Skin epidermis (tissue), 12 donors: ENCODE measurements at regions not wholly inside any gene's neighbourhood (a gene's known extent, or its start where the extent isn't known, plus 50 kb on each side); places are given as distances from the start of the nearest gene placed in this dataset.

Experiments used
- H3K27ac ChIP-seq, 21 experiments: fragments of 200-600 bp; sonication (generic) in 11 of 21; one replicate each; pipeline ENCODE4 v1.5.0; 2020; ENCODE audit warnings: mild to moderate bottlenecking in 3 of 21, inconsistent platforms in 2 of 21, moderate library complexity in 2 of 21
- H3K4me3 ChIP-seq, 7 experiments: fragments of 200-600 bp; sonication (generic) in 2 of 7; one replicate each; pipeline ENCODE4 v1.5.0; 2020; ENCODE audit warnings: inconsistent platforms in 2 of 7, mild to moderate bottlenecking in 2 of 7, moderate library complexity in 1 of 7

- Histone ChIP-seq H3K27ac (no peak overlapping the region), H3K4me3 (no peak overlapping the region)
Measured at GRCh38 chr18:44497311-44497710, 183.4 kb upstream of the SETBP1 start.

GRCh38 chr18:44497757-44498490 is 182.8 kb upstream of the SETBP1 start:
- H3K27ac ChIP-seq = no peak overlapping the region
- H3K4me3 ChIP-seq = no peak overlapping the region

- Histone ChIP-seq H3K4me3 (no peak overlapping the region), H3K27ac (no peak overlapping the region)
Measured at GRCh38 chr18:44500808-44501610, 179.7 kb upstream of the SETBP1 start.

GRCh38 chr18:44502221-44502620 is 178.5 kb upstream of the SETBP1 start:
- no peak overlapping the region for H3K4me3 ChIP-seq
- H3K27ac ChIP-seq = no peak overlapping the region

DNA sequence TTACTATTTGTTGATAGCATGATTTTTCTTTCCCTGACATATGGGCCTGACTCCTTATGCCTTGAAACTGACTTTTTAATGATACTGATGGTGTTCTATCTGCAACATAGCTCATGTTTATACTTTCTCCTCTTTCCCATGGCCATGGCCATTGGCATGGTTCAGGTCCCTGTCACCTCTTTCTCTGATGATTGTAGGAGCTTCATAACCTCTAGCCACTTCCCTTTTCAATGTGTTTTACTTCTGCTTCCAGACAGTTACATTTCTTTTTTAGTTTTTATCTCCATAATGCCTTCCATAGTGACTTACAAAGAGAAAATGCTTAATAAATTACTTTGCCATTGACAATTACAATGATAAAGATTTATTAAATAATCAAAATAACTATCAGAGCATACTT is 177.9 kb upstream of the SETBP1 start:
- H3K4me3 ChIP-seq = no peak overlapping the region
- no peak overlapping the region for H3K27ac ChIP-seq

DNA sequence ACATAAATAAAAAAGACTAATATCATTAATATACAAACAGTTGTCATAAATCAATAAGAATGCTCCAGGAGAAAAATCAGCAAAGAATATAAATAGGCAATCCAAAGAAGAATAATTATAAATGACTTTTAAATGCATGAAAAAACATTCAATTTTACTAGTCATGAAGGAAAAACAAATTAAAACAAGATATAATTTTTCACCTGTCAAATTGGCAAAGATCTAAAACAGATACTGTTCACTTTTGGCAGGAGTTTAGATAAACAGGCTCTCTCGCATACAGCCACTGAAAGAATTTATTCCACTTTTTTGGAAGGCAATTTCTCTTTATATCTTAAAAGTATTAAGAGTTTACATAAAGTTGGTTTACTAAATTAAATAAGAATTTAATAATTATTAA is 176.8 kb upstream of the SETBP1 start:
- no peak overlapping the region for H3K27ac ChIP-seq
- H3K4me3 ChIP-seq = no peak overlapping the region

GRCh38 chr18:44507729-44508325 is 172.9 kb upstream of the SETBP1 start:
- Histone ChIP-seq H3K27ac (peak overlapping the region in 3 of 21 experiments; percentile 3 to 34 (median 27)), H3K4me3 (no peak overlapping the region)

DNA sequence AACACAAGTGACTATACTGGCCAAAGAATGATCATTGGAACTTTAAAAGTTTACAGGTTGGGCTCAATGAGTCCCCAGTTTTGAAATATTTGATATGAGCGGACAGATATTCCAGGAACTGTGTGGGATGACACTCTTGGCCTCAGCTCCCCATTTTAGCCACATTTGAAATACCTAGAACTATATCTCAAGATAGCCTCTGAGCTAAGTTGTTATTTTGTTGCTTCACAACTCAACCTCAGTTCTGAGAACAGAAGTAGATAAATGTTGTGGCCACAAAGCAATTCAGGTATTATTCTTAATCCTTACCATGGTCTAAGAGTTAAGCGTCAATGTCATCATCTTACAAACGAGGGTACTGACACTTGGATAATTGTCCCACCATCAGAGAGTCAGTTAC is 172.2 kb upstream of the SETBP1 start:
- H3K27ac ChIP-seq = peak overlapping the region in 4 of 21 experiments; percentile 3 to 34 (median 21)
- H3K4me3 ChIP-seq = no peak overlapping the region

DNA sequence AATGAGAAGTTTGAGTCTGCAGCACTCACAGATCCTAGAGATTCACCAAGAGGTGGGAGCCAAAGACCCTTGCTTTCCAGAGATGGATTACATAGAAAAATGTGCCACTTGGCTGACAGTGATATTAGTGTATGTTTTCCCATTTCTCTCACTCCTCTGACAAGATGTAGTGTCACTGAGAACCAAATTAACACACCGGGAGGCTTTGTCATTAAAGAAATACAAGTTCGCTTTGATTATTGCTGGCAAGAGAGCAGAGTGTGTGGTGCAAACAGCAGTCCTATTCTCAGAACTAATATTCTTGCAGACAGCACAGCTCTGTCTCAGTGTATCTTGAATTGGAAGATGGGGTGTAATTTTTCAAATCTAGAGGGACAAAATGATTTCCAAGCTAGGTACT is 171.6 kb upstream of the SETBP1 start:
- Histone ChIP-seq H3K27ac (no peak overlapping the region), H3K4me3 (no peak overlapping the region)

GRCh38 chr18:44510390-44510789 is 170.3 kb upstream of the SETBP1 start:
- no peak overlapping the region for H3K27ac ChIP-seq
- H3K4me3 ChIP-seq = no peak overlapping the region

GRCh38 chr18:44513233-44513632 is 167.5 kb upstream of the SETBP1 start:
- Histone ChIP-seq H3K27ac (no peak overlapping the region), H3K4me3 (no peak overlapping the region)

DNA sequence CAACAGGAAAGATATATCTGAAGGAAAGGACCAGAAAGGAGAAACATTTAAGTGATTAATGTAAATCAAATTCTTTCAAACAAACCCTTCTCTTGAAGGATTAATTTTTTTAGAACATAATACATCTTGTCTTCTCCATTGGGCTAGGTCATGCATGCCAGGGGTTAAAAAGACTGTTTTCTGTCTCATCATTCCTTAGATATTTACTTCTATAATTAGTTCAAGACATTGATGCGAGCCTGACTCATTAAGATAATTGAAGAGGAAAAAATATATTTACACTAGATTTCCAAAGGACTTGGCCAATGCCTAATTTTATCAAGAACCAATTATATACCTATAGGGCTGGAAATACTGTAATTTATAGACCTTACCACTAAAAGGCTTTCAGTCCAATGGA is 166.6 kb upstream of the SETBP1 start:
- H3K27ac ChIP-seq = no peak overlapping the region

DNA sequence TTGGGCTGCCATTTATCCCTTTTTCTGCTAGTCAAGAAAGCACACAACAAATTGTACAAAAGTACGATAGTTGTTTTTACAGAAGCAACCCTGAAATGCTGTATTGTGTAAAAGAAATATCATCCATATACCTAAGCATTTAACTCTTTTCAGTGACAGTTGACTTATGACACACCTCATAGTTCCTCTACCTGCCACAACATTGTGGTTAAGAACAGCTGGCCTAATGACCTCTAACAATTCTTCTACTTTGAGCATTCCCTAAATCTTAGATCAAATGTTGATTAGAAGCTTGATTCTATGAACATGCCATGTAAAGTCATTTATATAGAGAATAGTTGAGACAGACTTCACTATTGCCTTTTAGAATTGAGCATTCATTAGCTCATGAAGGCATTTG is 165.9 kb upstream of the SETBP1 start:
- H3K4me3 ChIP-seq = no peak overlapping the region
- H3K27ac ChIP-seq = no peak overlapping the region

More for the DNA sequence above, 166.6 kb upstream of the SETBP1 start:
- H3K4me3 ChIP-seq = no peak overlapping the region

GRCh38 chr18:44516450-44516849 is 164.2 kb upstream of the SETBP1 start:
- H3K27ac ChIP-seq = no peak overlapping the region
- H3K4me3 ChIP-seq = no peak overlapping the region

DNA sequence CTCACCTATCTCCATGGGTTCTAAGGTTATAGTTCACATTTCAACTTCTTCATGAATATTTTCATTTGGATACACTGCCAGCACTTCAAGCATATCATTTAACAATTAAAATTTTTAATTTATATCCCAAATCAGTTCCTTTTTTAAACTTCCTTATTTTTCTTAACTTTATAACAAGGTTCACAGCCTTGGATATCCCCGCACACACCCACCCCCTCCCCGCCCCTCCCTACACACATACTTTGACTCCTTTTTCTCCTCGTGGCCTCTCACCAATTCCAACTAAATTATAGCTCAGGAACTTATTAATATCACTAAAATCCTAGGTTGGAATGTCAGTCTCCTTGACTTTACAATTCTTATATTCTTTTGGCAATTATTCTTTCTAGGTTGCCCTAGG is 163.6 kb upstream of the SETBP1 start:
- Histone ChIP-seq H3K4me3 (no peak overlapping the region), H3K27ac (no peak overlapping the region)

- H3K4me3 ChIP-seq = no peak overlapping the region
- H3K27ac ChIP-seq = peak overlapping the region in 1 of 21 experiments; percentile 5
Measured at GRCh38 chr18:44518091-44518615, 162.5 kb upstream of the SETBP1 start.

DNA sequence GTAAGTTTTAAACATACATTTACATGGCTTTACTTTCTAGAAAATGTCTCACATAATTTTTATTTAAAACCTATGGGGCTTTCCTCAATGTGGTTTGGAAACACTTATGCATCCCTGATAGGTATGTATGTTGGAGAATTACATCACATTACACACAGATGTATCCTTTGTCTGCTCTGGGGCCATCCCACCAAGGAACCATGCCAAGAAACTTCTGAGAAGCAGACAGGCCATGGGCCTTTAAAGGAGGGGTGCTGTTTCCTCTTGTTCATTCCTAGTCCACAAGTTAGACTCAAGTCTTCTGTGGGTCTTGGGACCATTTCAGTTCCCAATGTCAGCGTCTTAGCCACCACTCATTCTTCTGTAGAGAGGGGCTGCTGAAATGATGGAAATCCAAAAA is 162.0 kb upstream of the SETBP1 start:
- no peak overlapping the region for H3K4me3 ChIP-seq
- H3K27ac ChIP-seq = peak overlapping the region in 1 of 21 experiments; percentile 5

- H3K27ac ChIP-seq = no peak overlapping the region
- H3K4me3 ChIP-seq = no peak overlapping the region
Measured at GRCh38 chr18:44520981-44521667, 159.6 kb upstream of the SETBP1 start.

GRCh38 chr18:44521668-44522022 is 159.0 kb upstream of the SETBP1 start:
- no peak overlapping the region for H3K27ac ChIP-seq
- no peak overlapping the region for H3K4me3 ChIP-seq
